Transverse colon (tissue), 4 donors: ENCODE measurements at regions not wholly inside any gene's neighbourhood (a gene's known extent, or its start where the extent isn't known, plus 50 kb on each side); places are given as distances from the start of the nearest gene placed in this dataset.
"Not testable (repeated sequence)": the region's sequence is repeated elsewhere in the genome, so short reads cannot be mapped to it uniquely, and the experiment has no call there.

Experiments
- POLR2A ChIP-seq: fragments of 450-650 bp; IDR thresholded peaks from one replicate; pipeline ENCODE4 v1.6.1; 2016; ENCODE audit warnings: antibody characterized with exemption, mild to moderate bottlenecking, moderate library complexity
- POLR2AphosphoS5 ChIP-seq, 3 donors: sonication (generic); formaldehyde crosslinking; IDR thresholded peaks; one replicate each; pipeline ENCODE4 v1.6.1; 2016; ENCODE audit warnings: antibody characterized with exemption in 3 of 3
- TF ChIP-seq, protein P1 (sequence below), 5 experiments: fragments of 200-600 bp in 3 of 5; fragments of 450-650 bp in 2 of 5; sonication (generic) in 3 of 5; IDR thresholded peaks; 1 replicate in 2 of 5; 2 replicates in 3 of 5; pipeline ENCODE4 v1.5.1; 2016 to 2017; ENCODE audit warnings: antibody characterized with exemption in 5 of 5, inconsistent platforms in 3 of 5, mild to moderate bottlenecking in 2 of 5, moderate library complexity in 1 of 5

DNA sequence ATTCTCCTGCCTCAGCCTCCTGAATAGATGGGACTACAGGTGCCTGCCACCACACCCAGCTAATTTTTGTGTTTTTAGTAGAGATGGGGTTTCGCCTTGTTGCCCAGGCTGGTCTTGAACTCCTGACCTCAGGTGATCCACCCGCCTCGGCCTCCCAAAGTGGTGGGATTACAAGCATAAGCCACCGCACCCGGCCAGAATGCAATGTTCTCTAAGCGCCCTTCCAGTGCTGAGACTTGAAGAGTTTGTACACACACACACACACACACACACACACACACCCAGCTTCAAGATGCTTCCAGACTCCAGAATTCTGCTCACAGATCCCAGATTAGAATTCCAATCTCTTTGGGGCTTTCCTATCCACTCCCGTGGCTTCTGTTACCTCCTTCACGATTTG is 227.1 kb downstream of the FOXD2 start:
- TF ChIP-seq, protein P1, sequence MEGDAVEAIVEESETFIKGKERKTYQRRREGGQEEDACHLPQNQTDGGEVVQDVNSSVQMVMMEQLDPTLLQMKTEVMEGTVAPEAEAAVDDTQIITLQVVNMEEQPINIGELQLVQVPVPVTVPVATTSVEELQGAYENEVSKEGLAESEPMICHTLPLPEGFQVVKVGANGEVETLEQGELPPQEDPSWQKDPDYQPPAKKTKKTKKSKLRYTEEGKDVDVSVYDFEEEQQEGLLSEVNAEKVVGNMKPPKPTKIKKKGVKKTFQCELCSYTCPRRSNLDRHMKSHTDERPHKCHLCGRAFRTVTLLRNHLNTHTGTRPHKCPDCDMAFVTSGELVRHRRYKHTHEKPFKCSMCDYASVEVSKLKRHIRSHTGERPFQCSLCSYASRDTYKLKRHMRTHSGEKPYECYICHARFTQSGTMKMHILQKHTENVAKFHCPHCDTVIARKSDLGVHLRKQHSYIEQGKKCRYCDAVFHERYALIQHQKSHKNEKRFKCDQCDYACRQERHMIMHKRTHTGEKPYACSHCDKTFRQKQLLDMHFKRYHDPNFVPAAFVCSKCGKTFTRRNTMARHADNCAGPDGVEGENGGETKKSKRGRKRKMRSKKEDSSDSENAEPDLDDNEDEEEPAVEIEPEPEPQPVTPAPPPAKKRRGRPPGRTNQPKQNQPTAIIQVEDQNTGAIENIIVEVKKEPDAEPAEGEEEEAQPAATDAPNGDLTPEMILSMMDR (IDR thresholded peaks at IDR 0.05), result not testable (repeated sequence)
- not testable (repeated sequence) for TF ChIP-seq POLR2AphosphoS5 (IDR thresholded peaks at IDR 0.05); POLR2A
